AG10803 (cell line): ENCODE measurements at regions not wholly inside any gene's neighbourhood (a gene's known extent, or its start where the extent isn't known, plus 50 kb on each side); places are given as distances from the start of the nearest gene placed in this dataset.

Experiments
- DNase-seq: peaks from one replicate; pipeline ENCODE4 v3.0.0; 2010; ENCODE audit warnings: low read depth
- H3K4me3 ChIP-seq: 2 replicates; pipeline ENCODE4 v1.5.1; 2011; ENCODE audit warnings: mild to moderate bottlenecking, low read length, control low read depth
- TF ChIP-seq, protein P1 (sequence below): conservative IDR thresholded peaks from 2 replicates; pipeline ENCODE4 v1.5.1; 2011; ENCODE audit warnings: mild to moderate bottlenecking, low read length, control low read depth, inconsistent platforms

DNA sequence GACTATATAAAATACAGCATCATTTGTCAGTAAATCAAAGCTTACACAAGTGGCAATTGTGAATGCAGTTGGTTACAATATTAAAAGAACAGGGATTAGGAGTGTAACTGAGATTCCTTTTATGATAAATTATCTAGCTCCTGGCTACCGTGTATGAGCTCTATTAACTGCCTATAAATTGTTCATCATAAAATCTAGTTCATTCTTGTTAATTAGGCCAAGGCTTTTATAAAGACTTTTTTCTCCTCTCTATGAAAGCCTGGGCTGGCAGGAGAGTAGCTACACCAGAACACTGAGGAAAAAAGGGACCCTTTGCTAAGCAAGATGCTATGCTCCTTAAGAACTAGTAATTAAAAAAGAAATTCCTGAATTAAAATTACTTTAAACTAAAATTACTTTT lies 132.4 kb upstream of the MEF2C start:
- DNase-seq, result no peak
- TF ChIP-seq, protein P1, sequence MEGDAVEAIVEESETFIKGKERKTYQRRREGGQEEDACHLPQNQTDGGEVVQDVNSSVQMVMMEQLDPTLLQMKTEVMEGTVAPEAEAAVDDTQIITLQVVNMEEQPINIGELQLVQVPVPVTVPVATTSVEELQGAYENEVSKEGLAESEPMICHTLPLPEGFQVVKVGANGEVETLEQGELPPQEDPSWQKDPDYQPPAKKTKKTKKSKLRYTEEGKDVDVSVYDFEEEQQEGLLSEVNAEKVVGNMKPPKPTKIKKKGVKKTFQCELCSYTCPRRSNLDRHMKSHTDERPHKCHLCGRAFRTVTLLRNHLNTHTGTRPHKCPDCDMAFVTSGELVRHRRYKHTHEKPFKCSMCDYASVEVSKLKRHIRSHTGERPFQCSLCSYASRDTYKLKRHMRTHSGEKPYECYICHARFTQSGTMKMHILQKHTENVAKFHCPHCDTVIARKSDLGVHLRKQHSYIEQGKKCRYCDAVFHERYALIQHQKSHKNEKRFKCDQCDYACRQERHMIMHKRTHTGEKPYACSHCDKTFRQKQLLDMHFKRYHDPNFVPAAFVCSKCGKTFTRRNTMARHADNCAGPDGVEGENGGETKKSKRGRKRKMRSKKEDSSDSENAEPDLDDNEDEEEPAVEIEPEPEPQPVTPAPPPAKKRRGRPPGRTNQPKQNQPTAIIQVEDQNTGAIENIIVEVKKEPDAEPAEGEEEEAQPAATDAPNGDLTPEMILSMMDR, result no peak
- H3K4me3 ChIP-seq, result no peak overlapping the region

DNA sequence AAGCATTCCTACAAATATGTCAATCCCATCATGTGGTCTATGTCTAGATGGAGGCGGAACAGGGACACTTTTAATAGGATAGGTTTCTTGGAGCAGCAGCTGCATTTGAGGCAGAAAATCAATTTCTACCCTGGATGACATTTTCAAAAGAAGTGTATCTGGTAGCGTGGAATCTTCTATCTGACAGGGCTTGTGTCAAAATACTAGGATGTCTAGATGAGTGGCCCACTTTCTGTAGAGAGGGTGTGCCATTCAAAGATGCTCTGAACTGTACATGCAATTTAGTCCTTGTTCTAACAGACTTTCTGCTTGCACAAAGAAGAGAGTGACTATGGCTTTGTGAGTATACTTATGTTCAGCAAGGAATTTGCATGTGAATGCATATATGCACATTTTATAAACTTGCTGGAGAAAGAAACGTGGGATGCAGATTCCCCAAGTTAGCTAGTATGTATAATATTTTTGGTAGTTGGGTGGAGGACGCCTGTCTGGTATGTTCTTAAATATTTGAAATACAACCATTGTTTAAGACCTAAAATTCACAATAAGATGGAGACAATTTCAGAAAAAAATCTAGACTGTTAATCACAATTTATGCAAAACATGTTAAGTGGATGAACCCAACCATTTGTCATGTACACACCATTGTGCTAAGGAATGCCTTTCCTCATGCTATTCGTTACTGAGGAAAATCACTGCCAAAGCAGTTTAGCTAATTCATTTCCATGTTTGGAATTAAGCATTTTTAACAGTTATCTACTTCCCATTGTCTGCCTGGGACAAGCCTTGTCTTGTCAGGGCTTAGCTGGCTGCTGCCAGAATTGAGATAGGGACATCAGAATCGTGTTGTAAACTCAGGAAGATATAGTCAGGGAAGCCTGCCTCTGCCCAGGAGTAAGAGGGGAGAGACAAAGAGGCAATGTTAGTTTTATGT lies 129.1 kb upstream of the MEF2C start:
- TF ChIP-seq, protein P1, result no peak
- DNase-seq, result no peak
- H3K4me3 ChIP-seq, result no peak overlapping the region

DNA sequence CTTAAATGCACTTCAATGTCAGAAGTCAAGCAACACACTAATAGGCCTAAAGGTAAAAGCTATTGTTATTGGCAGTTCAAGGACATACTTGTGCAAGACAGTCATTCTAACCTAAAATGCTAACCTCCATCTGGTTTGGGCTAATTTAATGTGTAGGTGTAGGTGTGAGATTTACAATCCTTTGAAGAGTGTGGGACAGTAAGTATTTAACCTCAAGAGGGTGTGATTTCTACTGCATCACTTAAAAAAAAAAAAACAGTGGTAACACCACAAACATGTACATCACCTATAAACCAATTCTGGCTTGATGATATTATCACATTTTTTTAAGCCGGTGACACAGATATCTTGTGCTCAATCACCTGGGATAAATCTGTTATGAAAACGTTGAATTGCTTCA lies 127.5 kb upstream of the MEF2C start:
- TF ChIP-seq, protein P1, result no peak
- no peak overlapping the region for H3K4me3 ChIP-seq
- DNase-seq, result no peak

DNA sequence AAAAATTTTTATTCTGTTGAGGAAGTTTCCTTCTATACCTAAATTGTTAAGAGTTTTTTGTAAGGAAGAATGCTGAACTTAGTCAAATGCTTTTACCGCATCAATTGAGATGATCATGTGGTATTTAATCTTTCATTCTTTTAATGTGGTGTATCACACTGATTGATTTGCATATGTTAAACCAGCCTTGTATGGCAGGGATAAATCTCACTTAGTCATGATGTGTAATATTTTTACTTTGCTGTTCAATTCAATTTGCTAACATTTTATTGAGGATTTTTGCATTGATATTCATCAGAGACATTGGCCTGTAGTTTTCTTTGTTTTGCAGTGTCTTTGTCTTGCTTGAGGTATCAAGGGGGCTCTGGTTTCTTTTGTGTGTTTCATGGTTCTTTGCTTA lies 125.3 kb upstream of the MEF2C start:
- TF ChIP-seq, protein P1, result no peak
- no peak overlapping the region for H3K4me3 ChIP-seq
- no peak for DNase-seq

DNA sequence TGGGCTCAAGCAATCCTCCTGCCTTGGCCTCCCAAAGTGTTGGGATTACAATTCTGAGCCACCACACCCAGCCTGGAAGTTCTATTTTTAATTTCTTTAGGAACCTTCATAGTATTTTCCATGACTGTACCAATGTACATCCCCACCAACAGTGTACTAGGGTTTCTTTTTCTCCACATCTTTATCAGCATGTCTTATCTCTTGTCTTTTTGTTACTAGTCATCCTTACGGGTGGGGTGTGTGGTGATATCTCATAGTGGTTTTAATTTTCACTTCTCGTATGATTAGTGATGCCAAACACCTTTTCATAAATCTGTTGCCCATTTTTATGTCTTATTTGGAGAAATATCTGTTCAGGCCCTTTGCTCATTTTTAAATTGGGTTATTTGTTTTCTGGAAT lies 123.0 kb upstream of the MEF2C start:
- TF ChIP-seq, protein P1, result no peak
- no peak overlapping the region for H3K4me3 ChIP-seq
- no peak for DNase-seq

DNA sequence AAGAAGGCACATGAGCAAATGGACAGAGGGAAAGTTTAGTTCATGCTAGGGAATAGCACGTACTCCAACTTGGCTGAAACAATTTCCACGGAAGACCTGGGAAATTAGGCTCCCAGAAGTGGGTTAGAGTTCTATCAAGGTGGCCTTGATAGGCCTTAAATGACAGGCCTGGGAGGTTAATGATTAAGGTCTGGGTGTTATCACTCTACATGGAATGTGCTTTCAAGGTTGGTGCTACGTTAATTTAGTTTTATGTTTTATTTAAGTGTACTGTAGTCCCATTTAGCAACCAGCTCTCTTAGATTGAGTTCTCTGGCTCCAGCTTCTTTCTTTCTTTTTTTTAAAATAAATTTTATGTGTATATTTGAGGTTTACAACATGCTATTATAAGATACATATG lies 121.4 kb upstream of the MEF2C start:
- TF ChIP-seq, protein P1, result no peak

DNA sequence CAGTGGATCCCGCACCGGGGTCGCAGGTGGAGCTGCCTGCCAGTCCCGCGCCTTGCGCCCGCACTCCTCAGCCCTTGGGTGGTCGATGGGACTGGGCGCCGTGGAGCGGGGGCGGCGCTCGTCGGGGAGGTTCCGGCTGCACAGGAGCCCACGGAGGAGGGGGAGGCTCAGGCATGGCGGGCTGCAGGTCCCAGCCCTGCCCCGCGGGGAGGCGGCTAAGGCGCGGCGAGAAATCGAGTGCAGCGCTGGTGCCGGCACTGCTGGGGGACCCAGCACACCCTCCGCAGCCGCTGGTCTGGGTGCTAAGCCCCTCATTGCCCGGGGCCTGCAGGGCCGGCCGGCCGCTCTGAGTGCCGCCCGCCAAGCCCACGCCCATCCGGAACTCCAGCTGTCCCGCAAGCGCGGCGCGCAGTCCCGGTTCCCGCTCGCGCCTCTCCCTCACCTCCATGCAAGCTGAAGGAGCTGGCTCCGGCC lies 120.6 kb upstream of the MEF2C start:
- no peak for DNase-seq
- no peak overlapping the region for H3K4me3 ChIP-seq
- TF ChIP-seq, protein P1, result no peak

More for the DNA sequence above, 121.4 kb upstream of the MEF2C start:
- H3K4me3 ChIP-seq, result no peak overlapping the region
- no peak for DNase-seq
